Thymus (tissue), 11 donors: ENCODE measurements at regions not wholly inside any gene's neighbourhood (a gene's known extent, or its start where the extent isn't known, plus 50 kb on each side); places are given as distances from the start of the nearest gene placed in this dataset.
"Not testable (repeated sequence)": the region's sequence is repeated elsewhere in the genome, so short reads cannot be mapped to it uniquely, and the experiment has no call there.

Source experiments
- DNase-seq, 9 donors: peaks; one replicate each; pipeline ENCODE4 v3.0.0-alpha.2; 2013; ENCODE audit warnings: low spot score in 9 of 9, low read depth in 6 of 9, missing footprints in 1 of 9
- H3K27ac ChIP-seq, 2 donors: one replicate each; pipeline ENCODE4 v1.5.1; 2013; ENCODE audit warnings: control low read depth in 1 of 2, low read depth in 1 of 2, low read length in 1 of 2, mild to moderate bottlenecking in 1 of 2, moderate library complexity in 1 of 2
- H3K27me3 ChIP-seq, 2 donors: one replicate each; pipeline ENCODE4 v1.5.1; 2013; ENCODE audit warnings: low read length in 1 of 2; ENCODE audit not compliant: control insufficient read depth in 2 of 2, insufficient read depth in 1 of 2
- H3K36me3 ChIP-seq, 2 donors: one replicate each; pipeline ENCODE4 v1.5.1; 2013; ENCODE audit warnings: low read length in 1 of 2, mild to moderate bottlenecking in 1 of 2, moderate library complexity in 1 of 2; ENCODE audit not compliant: control insufficient read depth in 2 of 2, insufficient read depth in 2 of 2
- H3K4me1 ChIP-seq, 2 donors: one replicate each; pipeline ENCODE4 v1.5.1; 2013; ENCODE audit warnings: low read length in 2 of 2; ENCODE audit not compliant: control insufficient read depth in 2 of 2, insufficient read depth in 2 of 2
- H3K4me3 ChIP-seq, 2 donors: one replicate each; pipeline ENCODE4 v1.5.1; 2013; ENCODE audit warnings: low read length in 2 of 2, control low read depth in 1 of 2, mild to moderate bottlenecking in 1 of 2
- H3K9me3 ChIP-seq, 2 donors: one replicate each; pipeline ENCODE4 v1.5.1; 2013; ENCODE audit warnings: low read length in 1 of 2, mild to moderate bottlenecking in 1 of 2; ENCODE audit not compliant: control insufficient read depth in 2 of 2, insufficient read depth in 1 of 2
- WGBS: extraction: QIAGEN DNeasy Blood & Tissue Kit; methylation state at CpG from one replicate; pipeline ENCODE4 v1.1.7; 2013; 5-methylcytosine and 5-hydroxymethylcytosine counted together
- donor health status: healthy.

DNA sequence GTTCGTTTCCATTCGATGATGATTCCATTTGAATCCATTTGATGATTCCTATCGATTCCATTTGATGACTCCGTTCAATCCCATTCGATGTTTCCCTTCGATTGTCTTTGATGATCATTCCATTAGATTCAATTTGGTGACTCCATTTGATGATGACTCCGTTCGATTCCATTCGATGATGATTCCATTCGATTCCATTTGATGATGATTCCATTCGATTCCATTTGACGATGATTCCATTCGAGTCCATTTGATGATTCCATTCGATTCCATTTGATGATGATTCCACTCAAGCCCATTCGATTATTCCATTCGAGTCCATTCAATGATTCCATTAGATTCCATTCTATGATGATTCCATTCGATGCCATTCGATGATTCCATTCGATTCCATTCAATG lies 2730.6 kb downstream of the RPIA start:
- H3K9me3 ChIP-seq, H3K4me1 ChIP-seq, H3K36me3 ChIP-seq, H3K27ac ChIP-seq, DNase-seq, H3K27me3 ChIP-seq, H3K4me3 ChIP-seq: not testable (repeated sequence)
- 87% methylated on average over 19 of the region's 19 CpGs for WGBS

DNA sequence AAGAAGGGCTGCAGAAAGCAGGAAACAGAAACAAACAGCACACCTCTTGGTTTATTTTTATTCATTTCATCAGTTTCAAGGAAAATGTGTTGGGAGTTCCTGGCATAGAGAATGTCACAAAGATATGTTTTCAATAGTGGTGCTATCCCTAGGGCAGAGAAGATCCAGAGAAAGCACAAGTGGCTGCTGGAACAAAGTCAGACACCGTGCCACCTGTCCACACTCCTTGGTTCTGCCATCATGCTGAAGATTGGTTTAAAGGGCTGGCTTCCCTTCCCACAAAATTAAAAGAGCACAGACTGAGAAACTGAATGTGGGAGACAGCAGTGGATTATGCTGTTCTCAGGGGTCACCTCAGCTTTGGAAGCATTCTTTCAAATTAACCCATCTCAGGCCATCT lies 2735.7 kb downstream of the RPIA start:
- DNase-seq, H3K4me3 ChIP-seq, H3K9me3 ChIP-seq, H3K4me1 ChIP-seq, H3K36me3 ChIP-seq, H3K27me3 ChIP-seq, H3K27ac ChIP-seq: not testable (repeated sequence)
- WGBS: 74% methylated on average over 1 of the region's 1 CpG

- not testable (repeated sequence) for H3K27ac ChIP-seq, H3K9me3 ChIP-seq, H3K36me3 ChIP-seq, DNase-seq, H3K4me3 ChIP-seq, H3K4me1 ChIP-seq
- H3K27me3 ChIP-seq: peaks cover 19% of the 10 kb centered on the region in 2 donors
- 17% methylated on average over 29 of the region's 29 CpGs for WGBS
These were observed 2750.4 kb downstream of the RPIA start for GRCh38 chr2:91441932-91442245.

- Histone ChIP-seq H3K9me3 (peaks cover 6 to 8% of the 10 kb centered on the region in 2 donors), H3K27ac (no peak overlapping the region), H3K4me1 (no peaks in the 10 kb centered on the region), H3K4me3 (no peak overlapping the region), H3K36me3 (no peaks in the 10 kb centered on the region), H3K27me3 (peaks cover 19% of the 10 kb centered on the region in 2 donors)
- WGBS: 13% methylated on average over 82 of the region's 82 CpGs
- DNase-seq: peak in 1 of 9 donors; percentile 24
These were observed 2750.9 kb downstream of the RPIA start for GRCh38 chr2:91442246-91442905.

DNA sequence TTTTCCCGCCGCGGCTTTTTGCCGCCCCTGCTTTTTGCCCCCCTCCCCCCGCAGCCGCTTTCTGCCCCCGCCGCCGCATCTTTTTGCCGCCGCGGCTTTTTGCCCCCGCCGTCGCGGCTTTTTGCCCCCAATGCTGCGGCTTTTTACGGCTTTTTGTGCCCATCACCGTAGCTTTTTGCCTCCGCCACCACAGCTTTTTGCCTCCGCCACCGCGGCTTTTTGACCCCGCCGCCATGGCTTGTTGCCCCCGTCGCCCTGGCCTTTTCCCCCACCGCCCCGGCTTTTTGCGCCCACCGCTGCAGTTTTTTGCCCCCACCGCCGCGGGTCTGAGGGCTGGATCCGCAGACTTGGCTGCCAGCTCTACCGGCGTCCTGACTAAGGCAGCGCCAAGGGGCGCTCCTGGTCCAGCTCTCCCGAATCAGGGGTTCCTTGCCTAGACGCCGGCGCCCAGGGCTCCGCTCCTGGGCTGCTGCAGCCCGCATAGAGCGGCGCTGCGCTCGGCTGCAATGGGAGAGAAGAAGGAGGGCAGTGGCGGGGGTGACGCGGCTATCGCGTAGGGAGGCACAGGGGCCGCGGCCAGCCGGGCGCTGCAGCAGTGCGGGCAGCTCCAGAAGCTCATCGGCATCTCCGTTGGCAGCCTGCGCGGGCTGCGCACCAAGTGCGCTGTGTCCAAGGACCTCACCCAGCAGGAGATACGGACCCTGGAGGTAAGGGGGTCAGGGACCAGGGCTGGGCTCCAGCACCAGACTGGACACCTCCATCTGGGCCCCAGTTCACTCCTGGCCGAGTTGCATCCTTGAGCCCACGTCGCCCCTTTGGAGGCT lies 2751.6 kb downstream of the RPIA start:
- not testable (repeated sequence) for H3K9me3 ChIP-seq, DNase-seq, H3K4me1 ChIP-seq, H3K27ac ChIP-seq, H3K4me3 ChIP-seq, H3K36me3 ChIP-seq
- H3K27me3 ChIP-seq: peaks cover 19% of the 10 kb centered on the region in 2 donors
- 24% methylated on average over 49 of the region's 69 CpGs for WGBS

DNA sequence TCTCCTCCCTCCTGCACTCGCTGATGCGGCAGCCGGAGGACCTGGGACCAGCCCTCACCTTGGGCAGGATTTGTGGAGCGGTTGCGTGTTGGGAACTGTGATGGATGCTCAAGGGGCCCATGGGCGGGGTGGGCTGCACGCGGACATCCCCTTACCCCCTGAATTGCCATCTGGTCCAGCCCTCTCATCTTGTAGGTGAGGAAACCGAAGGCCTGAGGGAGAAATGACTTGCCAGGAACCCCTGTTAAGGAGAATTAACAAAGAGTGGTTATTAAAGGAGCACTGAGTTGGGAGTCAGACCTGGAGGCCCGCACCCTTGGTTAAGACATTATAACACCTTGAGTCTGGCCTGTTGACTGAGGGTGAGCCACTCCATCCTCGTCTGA lies 2752.2 kb downstream of the RPIA start:
- H3K27me3 ChIP-seq: peaks cover 19% of the 10 kb centered on the region in 2 donors
- not testable (repeated sequence) for H3K27ac ChIP-seq, H3K36me3 ChIP-seq, H3K4me1 ChIP-seq, DNase-seq, H3K9me3 ChIP-seq, H3K4me3 ChIP-seq
- WGBS: 72% methylated on average over 8 of the region's 11 CpGs

DNA sequence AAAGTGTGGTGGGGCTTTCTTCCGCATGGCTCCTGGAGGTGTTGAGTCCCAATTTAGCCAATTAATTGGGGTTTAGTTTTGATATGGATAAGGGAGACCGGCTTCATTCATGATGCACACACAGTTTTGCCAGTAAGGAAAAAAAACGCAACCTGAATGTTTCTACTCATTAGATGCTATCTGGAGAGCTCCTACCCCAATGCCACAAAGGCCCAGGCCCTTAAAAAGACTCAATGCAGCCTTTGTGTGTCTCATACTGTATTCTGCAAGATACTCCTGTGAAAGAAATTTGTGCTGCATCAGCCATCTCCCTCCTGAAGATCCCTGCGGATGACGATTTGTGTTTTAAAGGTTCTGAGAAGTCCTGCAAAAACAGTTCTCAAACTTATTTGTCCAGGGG lies 2754.2 kb downstream of the RPIA start:
- WGBS: 90% methylated on average over 4 of the region's 5 CpGs
- H3K4me1 ChIP-seq, DNase-seq, H3K9me3 ChIP-seq, H3K27ac ChIP-seq, H3K36me3 ChIP-seq, H3K4me3 ChIP-seq: not testable (repeated sequence)
- peaks cover 17 to 19% of the 10 kb centered on the region in 2 donors for H3K27me3 ChIP-seq

DNA sequence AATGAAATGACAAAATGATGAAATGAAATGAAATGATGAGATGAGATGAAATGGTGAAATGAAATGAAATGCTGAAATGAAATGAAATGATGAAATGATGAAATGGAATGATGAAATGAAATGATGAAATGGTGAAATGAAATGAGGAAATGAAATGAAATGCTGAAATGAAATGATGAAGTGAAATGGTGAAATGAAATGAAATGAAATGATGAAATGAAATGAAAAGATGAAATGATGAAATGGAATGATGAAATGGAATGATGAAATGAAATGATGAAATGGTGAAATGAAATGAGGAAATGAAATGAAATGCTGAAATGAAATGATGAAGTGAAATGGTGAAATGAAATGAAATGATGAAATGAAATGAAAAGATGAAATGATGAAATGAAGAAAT lies 2755.0 kb downstream of the RPIA start:
- DNase-seq, H3K36me3 ChIP-seq, H3K27ac ChIP-seq, H3K4me3 ChIP-seq, H3K9me3 ChIP-seq, H3K4me1 ChIP-seq: not testable (repeated sequence)
- H3K27me3 ChIP-seq: peaks cover 17 to 19% of the 10 kb centered on the region in 2 donors

- not testable (repeated sequence) for H3K36me3 ChIP-seq, H3K9me3 ChIP-seq, H3K4me3 ChIP-seq, H3K4me1 ChIP-seq, H3K27ac ChIP-seq, DNase-seq
- H3K27me3 ChIP-seq: peaks cover 16 to 18% of the 10 kb centered on the region in 2 donors
- 92% methylated on average over 6 of the region's 7 CpGs for WGBS
These were observed 2755.4 kb downstream of the RPIA start for GRCh38 chr2:91446915-91447314.
